Smooth muscle cell (in vitro differentiated cells): ENCODE measurements at regions not wholly inside any gene's neighbourhood (a gene's known extent, or its start where the extent isn't known, plus 50 kb on each side); places are given as distances from the start of the nearest gene placed in this dataset.

ENCODE experiments used
- DNase-seq: peaks from one replicate; lab custom pipeline; 2025; ENCODE audit not compliant: unreplicated experiment; lab: John Stamatoyannopoulos, UW
- H2AFZ ChIP-seq: fragments of 200-600 bp; sonication (generic); 2 replicates; pipeline ENCODE4 v1.6.0; 2016; ENCODE audit warnings: antibody characterized with exemption, low read depth, mild to moderate bottlenecking
- H3F3A ChIP-seq: fragments of 200-600 bp; sonication (generic); 2 replicates; pipeline ENCODE4 v1.6.0; 2017; ENCODE audit warnings: antibody characterized with exemption, low read depth
- H3K27ac ChIP-seq: fragments of 200-600 bp; sonication (generic); 2 replicates; pipeline ENCODE4 v1.5.1; 2016; ENCODE audit warnings: low read depth, mild to moderate bottlenecking
- H3K27me3 ChIP-seq: fragments of 200-600 bp; sonication (generic); 2 replicates; pipeline ENCODE4 v1.6.1; 2016; ENCODE audit warnings: low read depth, mild to moderate bottlenecking
- H3K36me3 ChIP-seq: fragments of 200-600 bp; sonication (generic); 2 replicates; pipeline ENCODE4 v1.5.1; 2016; ENCODE audit warnings: low read depth
- H3K4me1 ChIP-seq: fragments of 200-600 bp; sonication (generic); 2 replicates; pipeline ENCODE4 v1.5.1; 2016; ENCODE audit warnings: low read depth
- H3K4me2 ChIP-seq: fragments of 200-600 bp; sonication (generic); 2 replicates; pipeline ENCODE4 v1.6.0; 2016; ENCODE audit warnings: mild to moderate bottlenecking
- H3K4me3 ChIP-seq: fragments of 200-600 bp; sonication (generic); 2 replicates; pipeline ENCODE4 v1.5.1; 2016; ENCODE audit warnings: mild to moderate bottlenecking
- H3K79me2 ChIP-seq: fragments of 200-600 bp; sonication (generic); 2 replicates; pipeline ENCODE4 v1.6.0; 2016; ENCODE audit warnings: low read depth, mild to moderate bottlenecking
- H3K9ac ChIP-seq: fragments of 200-600 bp; sonication (generic); 2 replicates; pipeline ENCODE4 v1.6.0; 2016; ENCODE audit warnings: low read depth
- H3K9me3 ChIP-seq: fragments of 200-600 bp; sonication (generic); replicated peaks from 2 replicates; pipeline ENCODE4 v1.5.1; 2016; ENCODE audit warnings: low read depth
- H4K20me1 ChIP-seq: fragments of 200-600 bp; sonication (generic); 2 replicates; pipeline ENCODE4 v1.6.0; 2016; ENCODE audit warnings: low read depth
- WGBS: methylation state at CpG from one replicate; pipeline ENCODE4 v1.1.7; 2016; ENCODE audit warnings: low lambda C conversion rate; 5-methylcytosine and 5-hydroxymethylcytosine counted together
- TF ChIP-seq, protein P1 (sequence below): fragments of 200-600 bp; sonication (generic); IDR thresholded peaks from 2 replicates; pipeline ENCODE4 v1.5.1; 2017; ENCODE audit warnings: borderline replicate concordance, mild to moderate bottlenecking, antibody characterized with exemption; ENCODE audit not compliant: insufficient read depth, poor library complexity, severe bottlenecking

DNA sequence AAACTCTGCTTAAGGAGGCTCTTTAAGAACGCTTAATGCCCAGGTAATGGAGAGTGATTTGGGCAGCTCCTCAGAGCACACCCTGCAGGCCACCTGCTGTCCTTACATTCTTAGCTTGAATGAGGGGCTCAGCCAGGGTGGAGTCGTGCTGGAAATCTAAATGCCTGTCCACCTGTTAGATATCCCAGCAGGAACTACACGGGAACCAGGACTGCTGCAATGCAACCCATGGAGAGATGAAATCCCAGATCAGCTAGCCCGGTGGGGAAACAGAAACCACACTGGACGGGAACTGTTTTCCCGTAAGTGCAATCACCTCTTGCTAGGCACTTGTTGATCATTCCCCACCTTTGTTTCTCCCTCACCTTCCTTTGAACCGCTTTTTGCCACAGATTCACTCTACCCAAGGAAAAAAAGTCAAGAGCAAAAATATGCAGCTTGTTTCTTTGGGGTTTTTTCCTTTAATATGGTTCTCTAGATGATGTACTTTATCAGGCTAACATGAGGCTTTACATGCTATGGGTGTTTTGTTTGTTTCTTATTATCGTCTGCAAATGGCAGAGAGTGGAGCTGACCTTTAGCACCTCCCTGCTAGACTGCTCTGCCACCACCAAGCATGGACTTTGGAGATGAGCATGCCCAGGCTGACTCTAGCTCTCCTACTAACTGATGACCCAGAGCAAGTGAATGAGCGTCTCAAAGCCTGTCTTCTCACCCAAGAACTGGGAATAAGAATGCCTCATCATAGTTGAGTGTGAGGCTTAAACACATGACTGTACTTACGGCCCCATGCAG lies 125.9 kb upstream of the TNFAIP3 start:
- TF ChIP-seq, protein P1, sequence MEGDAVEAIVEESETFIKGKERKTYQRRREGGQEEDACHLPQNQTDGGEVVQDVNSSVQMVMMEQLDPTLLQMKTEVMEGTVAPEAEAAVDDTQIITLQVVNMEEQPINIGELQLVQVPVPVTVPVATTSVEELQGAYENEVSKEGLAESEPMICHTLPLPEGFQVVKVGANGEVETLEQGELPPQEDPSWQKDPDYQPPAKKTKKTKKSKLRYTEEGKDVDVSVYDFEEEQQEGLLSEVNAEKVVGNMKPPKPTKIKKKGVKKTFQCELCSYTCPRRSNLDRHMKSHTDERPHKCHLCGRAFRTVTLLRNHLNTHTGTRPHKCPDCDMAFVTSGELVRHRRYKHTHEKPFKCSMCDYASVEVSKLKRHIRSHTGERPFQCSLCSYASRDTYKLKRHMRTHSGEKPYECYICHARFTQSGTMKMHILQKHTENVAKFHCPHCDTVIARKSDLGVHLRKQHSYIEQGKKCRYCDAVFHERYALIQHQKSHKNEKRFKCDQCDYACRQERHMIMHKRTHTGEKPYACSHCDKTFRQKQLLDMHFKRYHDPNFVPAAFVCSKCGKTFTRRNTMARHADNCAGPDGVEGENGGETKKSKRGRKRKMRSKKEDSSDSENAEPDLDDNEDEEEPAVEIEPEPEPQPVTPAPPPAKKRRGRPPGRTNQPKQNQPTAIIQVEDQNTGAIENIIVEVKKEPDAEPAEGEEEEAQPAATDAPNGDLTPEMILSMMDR = no peak
- no peak overlapping the region for H3K9ac ChIP-seq

DNA sequence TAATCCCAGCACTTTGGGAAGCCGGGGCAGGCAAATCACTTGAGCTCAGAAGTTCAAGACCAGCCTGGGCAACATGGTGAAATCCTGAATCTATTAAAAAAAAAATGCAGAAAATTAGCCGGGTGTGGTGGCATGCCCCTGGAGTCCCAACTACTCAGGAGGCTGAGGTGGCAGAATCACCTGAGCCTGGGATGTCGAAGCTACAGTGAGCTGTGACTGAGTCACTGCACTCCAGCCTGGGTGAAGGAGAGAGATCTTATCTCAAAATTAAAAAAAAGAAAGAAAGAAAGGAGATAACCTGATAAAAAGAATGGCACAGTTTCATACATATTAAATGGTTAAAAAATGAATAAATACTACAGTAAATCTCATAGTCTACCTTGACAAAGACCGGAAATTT lies 123.6 kb upstream of the TNFAIP3 start:
- 86% methylated on average over 4 of the region's 4 CpGs for WGBS

More for the DNA sequence above, 125.9 kb upstream of the TNFAIP3 start:
- 74% methylated on average over 10 of the region's 10 CpGs for WGBS
- Histone ChIP-seq H3K4me1 (no peaks in the 10 kb centered on the region), H3K4me2 (no peak overlapping the region), H3K4me3 (no peak overlapping the region), H3K36me3 (no peaks in the 10 kb centered on the region), H3K9me3 (no peaks in the 10 kb centered on the region), H3K27me3 (no peaks in the 10 kb centered on the region), H3K79me2 (no peaks in the 10 kb centered on the region), H2AFZ (no peak overlapping the region), H3F3A (no peaks in the 10 kb centered on the region), H3K27ac (no peak overlapping the region), H4K20me1 (no peaks in the 10 kb centered on the region)
- no peak for DNase-seq

DNA sequence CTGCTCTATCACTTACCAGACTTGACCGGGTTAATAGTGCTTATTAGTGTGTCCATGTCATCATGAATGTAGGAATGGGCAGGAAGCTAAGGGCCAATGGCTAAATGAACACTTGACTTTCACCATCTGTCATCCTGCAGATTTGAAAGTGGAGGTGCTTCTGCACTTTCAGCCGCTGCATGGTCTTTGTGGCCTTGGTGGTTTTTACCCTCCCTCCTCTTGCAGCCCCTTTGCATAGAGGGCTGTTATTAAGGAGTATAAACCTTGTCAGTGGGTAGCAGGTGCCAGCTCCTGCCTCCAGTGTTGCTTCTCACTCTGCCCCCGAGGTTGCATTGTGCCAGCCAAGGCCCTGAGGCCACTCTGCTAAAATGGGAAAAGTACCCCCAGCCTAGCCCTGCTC lies 122.2 kb upstream of the TNFAIP3 start:
- 93% methylated on average over 3 of the region's 3 CpGs for WGBS
- Histone ChIP-seq H3K4me2 (no peak overlapping the region), H3K27ac (no peak overlapping the region), H3K27me3 (no peaks in the 10 kb centered on the region), H3K4me3 (no peak overlapping the region), H2AFZ (no peak overlapping the region), H3K79me2 (no peaks in the 10 kb centered on the region), H4K20me1 (no peaks in the 10 kb centered on the region), H3K9me3 (no peaks in the 10 kb centered on the region), H3F3A (no peaks in the 10 kb centered on the region), H3K4me1 (peaks cover 10% of the 10 kb centered on the region), H3K36me3 (no peaks in the 10 kb centered on the region), H3K9ac (no peak overlapping the region)
- no peak for DNase-seq
- TF ChIP-seq, protein P1 = no peak

More for the DNA sequence above, 123.6 kb upstream of the TNFAIP3 start:
- H3K9me3 ChIP-seq = no peaks in the 10 kb centered on the region
- H4K20me1 ChIP-seq = no peaks in the 10 kb centered on the region
- H3K9ac ChIP-seq = no peak overlapping the region
- no peak overlapping the region for H2AFZ ChIP-seq
- no peaks in the 10 kb centered on the region for H3K36me3 ChIP-seq
- H3F3A ChIP-seq = no peaks in the 10 kb centered on the region
- no peak for DNase-seq
- TF ChIP-seq, protein P1 = no peak
- no peaks in the 10 kb centered on the region for H3K27me3 ChIP-seq
- no peaks in the 10 kb centered on the region for H3K4me1 ChIP-seq
- no peak overlapping the region for H3K4me3 ChIP-seq
- no peak overlapping the region for H3K27ac ChIP-seq
- no peak overlapping the region for H3K4me2 ChIP-seq
- H3K79me2 ChIP-seq = no peaks in the 10 kb centered on the region

DNA sequence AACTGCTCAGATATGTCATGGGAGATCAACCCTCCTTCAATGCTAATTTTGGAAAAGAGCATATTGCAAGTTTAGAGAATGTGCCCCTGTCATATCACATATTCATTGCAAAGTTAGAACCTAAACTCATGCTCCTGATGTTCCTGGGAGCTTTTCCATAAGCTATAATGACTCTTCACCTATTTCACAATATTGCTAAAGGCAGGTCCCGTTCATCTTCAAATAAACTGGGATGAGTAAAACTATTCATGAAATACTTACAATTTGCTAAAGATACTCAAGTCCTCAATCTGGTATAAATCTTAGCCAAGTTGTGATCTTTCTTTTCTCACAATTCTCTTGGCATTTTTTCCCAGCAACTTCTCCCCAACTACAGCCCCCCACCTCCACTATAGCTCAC lies 121.7 kb upstream of the TNFAIP3 start:
- Histone ChIP-seq H4K20me1 (no peaks in the 10 kb centered on the region), H3K4me1 (peaks cover 14% of the 10 kb centered on the region), H3K9me3 (no peaks in the 10 kb centered on the region), H3K27ac (no peak overlapping the region), H3K4me2 (no peak overlapping the region), H3K79me2 (no peaks in the 10 kb centered on the region), H3K9ac (no peak overlapping the region), H3F3A (no peaks in the 10 kb centered on the region), H2AFZ (no peak overlapping the region), H3K4me3 (no peak overlapping the region), H3K36me3 (no peaks in the 10 kb centered on the region), H3K27me3 (no peaks in the 10 kb centered on the region)
- WGBS = 96% methylated on average over 1 of the region's 1 CpG
- DNase-seq = no peak
- TF ChIP-seq, protein P1 = no peak
